T-helper 2 cell (primary cell): ENCODE measurements at regions not wholly inside any gene's neighbourhood (a gene's known extent, or its start where the extent isn't known, plus 50 kb on each side); places are given as distances from the start of the nearest gene placed in this dataset.

Experiments
- DNase-seq, 5 experiments: peaks; one replicate each; pipeline versions ENCODE4 v3.0.0 to v3.0.0-alpha.2; 2012 to 2022

DNA sequence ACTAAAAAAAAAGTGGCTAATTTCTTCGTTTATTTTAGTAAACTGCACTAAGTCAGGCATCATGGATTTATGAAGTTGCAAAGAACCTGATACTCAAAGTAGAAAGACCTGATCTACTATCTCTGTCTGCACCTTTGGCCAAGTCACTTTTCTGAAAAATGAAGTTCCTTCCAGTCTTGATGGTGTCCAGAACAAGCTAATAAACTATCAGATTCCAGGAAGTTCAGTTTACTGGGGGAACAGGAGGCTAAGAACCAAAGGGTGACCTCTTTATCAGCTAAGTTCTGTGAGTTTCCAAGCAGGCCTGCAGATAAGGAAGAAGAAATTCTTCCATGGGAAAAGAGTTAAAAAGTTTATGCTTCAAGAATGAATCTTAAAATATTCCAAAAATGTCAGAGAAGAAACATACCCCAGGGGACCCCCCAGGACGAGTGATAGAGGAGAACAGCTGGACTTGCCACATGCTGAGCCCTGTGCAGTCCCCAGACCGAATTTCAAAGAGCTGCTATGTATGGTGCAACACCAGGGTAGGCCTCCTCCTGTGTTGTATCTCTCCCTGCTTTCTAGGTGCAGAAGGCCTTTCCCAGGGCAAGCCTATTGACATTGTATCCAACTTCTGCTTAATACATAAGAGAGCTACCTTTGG lies 72.8 kb upstream of the FGGY start:
- no peak for DNase-seq

GRCh38 chr1:59225594-59226316 lies 71.1 kb upstream of the FGGY start:
- no peak for DNase-seq

- no peak for DNase-seq
These were observed 67.8 kb upstream of the FGGY start for GRCh38 chr1:59229138-59229537.

GRCh38 chr1:59230622-59231021 lies 66.3 kb upstream of the FGGY start:
- no peak for DNase-seq

GRCh38 chr1:59232216-59232615 lies 64.7 kb upstream of the FGGY start:
- no peak for DNase-seq

DNA sequence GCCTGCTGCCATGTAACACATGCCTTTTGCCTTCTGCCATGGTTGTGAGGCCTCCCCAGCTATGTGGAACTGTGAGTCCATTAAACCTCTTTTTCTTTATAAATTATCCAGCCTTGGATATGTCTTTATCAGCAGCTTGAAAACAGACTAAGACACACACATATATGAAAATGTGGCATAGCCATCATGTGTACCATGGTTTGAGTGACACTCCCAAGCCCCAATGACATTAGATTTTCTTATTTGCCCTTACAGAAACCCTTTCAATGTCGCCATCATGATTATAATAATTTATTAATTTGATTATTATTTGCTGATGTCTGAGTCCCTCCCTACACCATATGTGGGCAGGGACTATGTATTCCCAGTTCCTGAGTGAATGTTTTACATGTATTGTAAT lies 63.5 kb upstream of the FGGY start:
- no peak for DNase-seq

- no peak for DNase-seq
These were observed 60.0 kb upstream of the FGGY start for GRCh38 chr1:59236721-59237545.

- DNase-seq, result no peak
These were observed 59.0 kb upstream of the FGGY start for GRCh38 chr1:59237900-59238299.

- no peak for DNase-seq
These were observed 58.5 kb upstream of the FGGY start for GRCh38 chr1:59238333-59238934.

GRCh38 chr1:59238993-59239392 lies 57.9 kb upstream of the FGGY start:
- DNase-seq, result no peak

GRCh38 chr1:59241909-59242308 lies 55.0 kb upstream of the FGGY start:
- DNase-seq, result no peak

- no peak for DNase-seq
These were observed 54.5 kb upstream of the FGGY start for GRCh38 chr1:59242370-59242769.

- DNase-seq, result no peak
These were observed 53.3 kb upstream of the FGGY start for GRCh38 chr1:59243550-59243949.

- no peak for DNase-seq
These were observed 52.9 kb upstream of the FGGY start for GRCh38 chr1:59243978-59244377.

- DNase-seq, result no peak
These were observed 52.0 kb upstream of the FGGY start for GRCh38 chr1:59244891-59245290.
